GM19455 (cell line): ENCODE measurements at regions not wholly inside any gene's neighbourhood (a gene's known extent, or its start where the extent isn't known, plus 50 kb on each side); places are given as distances from the start of the nearest gene placed in this dataset.

Experiments
- ATAC-seq: cut with Tn5 transposase; IDR thresholded peaks from one replicate; pipeline ENCODE4 v1.9.1; 2021; ENCODE audit not compliant: unreplicated experiment

GRCh38 chr2:140063356-140063755 lies 1283.2 kb upstream of the NXPH2 start:
- ATAC-seq: no peak

- no peak for ATAC-seq
Measured at GRCh38 chr2:140061240-140061639, 1281.0 kb upstream of the NXPH2 start.

- ATAC-seq: no peak
Measured at GRCh38 chr2:140057928-140058327, 1277.7 kb upstream of the NXPH2 start.

GRCh38 chr2:140041811-140042210 lies 1261.6 kb upstream of the NXPH2 start:
- ATAC-seq: no peak

- ATAC-seq: no peak
Measured at GRCh38 chr2:140041239-140041638, 1261.0 kb upstream of the NXPH2 start.

GRCh38 chr2:140033638-140034037 lies 1253.4 kb upstream of the NXPH2 start:
- ATAC-seq: no peak

GRCh38 chr2:140027966-140028365 lies 1247.8 kb upstream of the NXPH2 start:
- no peak for ATAC-seq

- no peak for ATAC-seq
Measured at GRCh38 chr2:140027320-140027719, 1247.1 kb upstream of the NXPH2 start.

- ATAC-seq: no peak
Measured at GRCh38 chr2:140023291-140023690, 1243.1 kb upstream of the NXPH2 start.

GRCh38 chr2:140018541-140018940 lies 1238.4 kb upstream of the NXPH2 start:
- no peak for ATAC-seq

GRCh38 chr2:140014204-140014546 lies 1234.0 kb upstream of the NXPH2 start:
- ATAC-seq: no peak

- ATAC-seq: no peak
Measured at GRCh38 chr2:140013545-140014203, 1233.5 kb upstream of the NXPH2 start.

- ATAC-seq: no peak
Measured at GRCh38 chr2:140011287-140011686, 1231.1 kb upstream of the NXPH2 start.

- no peak for ATAC-seq
Measured at GRCh38 chr2:140002110-140002509, 1221.9 kb upstream of the NXPH2 start.

- no peak for ATAC-seq
Measured at GRCh38 chr2:139992711-139993345, 1212.6 kb upstream of the NXPH2 start.

GRCh38 chr2:139992078-139992477 lies 1211.9 kb upstream of the NXPH2 start:
- ATAC-seq: no peak

GRCh38 chr2:139990646-139991335 lies 1210.6 kb upstream of the NXPH2 start:
- ATAC-seq: no peak

- ATAC-seq: no peak
Measured at GRCh38 chr2:139969323-139969722, 1189.1 kb upstream of the NXPH2 start.

GRCh38 chr2:139968588-139968987 lies 1188.4 kb upstream of the NXPH2 start:
- no peak for ATAC-seq

GRCh38 chr2:139967665-139968064 lies 1187.5 kb upstream of the NXPH2 start:
- ATAC-seq: no peak

GRCh38 chr2:139964721-139965440 lies 1184.7 kb upstream of the NXPH2 start:
- no peak for ATAC-seq

- no peak for ATAC-seq
Measured at GRCh38 chr2:139963863-139964355, 1183.7 kb upstream of the NXPH2 start.
